Stomach smooth muscle (tissue), 2 donors: ENCODE measurements at regions not wholly inside any gene's neighbourhood (a gene's known extent, or its start where the extent isn't known, plus 50 kb on each side); places are given as distances from the start of the nearest gene placed in this dataset.
"Not testable (repeated sequence)": the region's sequence is repeated elsewhere in the genome, so short reads cannot be mapped to it uniquely, and the experiment has no call there.

Experiments used
- H3K27ac ChIP-seq: one replicate; pipeline ENCODE4 v1.7.0; 2013; ENCODE audit warnings: mild to moderate bottlenecking, low read length, inconsistent platforms
- H3K27me3 ChIP-seq, 2 donors: one replicate each; pipeline ENCODE4 v1.7.0; 2013; ENCODE audit warnings: low read length in 2 of 2; ENCODE audit not compliant: insufficient read depth in 2 of 2, control insufficient read depth in 1 of 2
- H3K36me3 ChIP-seq, 2 donors: one replicate each; pipeline ENCODE4 v1.7.0; 2013; ENCODE audit warnings: low read length in 2 of 2; ENCODE audit not compliant: control insufficient read depth in 2 of 2, insufficient read depth in 2 of 2
- H3K4me1 ChIP-seq: one replicate; pipeline ENCODE4 v1.7.0; 2013; ENCODE audit warnings: low read length; ENCODE audit not compliant: control insufficient read depth, insufficient read depth
- H3K4me3 ChIP-seq, 2 donors: one replicate each; pipeline ENCODE4 v1.7.0; 2013; ENCODE audit warnings: low read length in 2 of 2
- H3K9ac ChIP-seq, 2 donors: one replicate each; pipeline ENCODE4 v1.7.0; 2013; ENCODE audit warnings: low read length in 2 of 2, mild to moderate bottlenecking in 1 of 2
- H3K9me3 ChIP-seq, 2 donors: one replicate each; pipeline ENCODE4 v1.7.0; 2013; ENCODE audit warnings: low read length in 2 of 2; ENCODE audit not compliant: control insufficient read depth in 2 of 2
- donor health status: healthy.
- donor health status: Pancreatic carcinoma.

GRCh38 chrX:133483771-133484170 lies 68.5 kb upstream of the GPC4 start:
- not testable (repeated sequence) for H3K27me3 ChIP-seq, H3K36me3 ChIP-seq, H3K27ac ChIP-seq, H3K4me3 ChIP-seq, H3K9ac ChIP-seq, H3K9me3 ChIP-seq
- peaks cover 12% of the 10 kb centered on the region for H3K4me1 ChIP-seq

- Histone ChIP-seq H3K27me3 (no peaks in the 10 kb centered on the region), H3K36me3 (no peaks in the 10 kb centered on the region), H3K4me1 (peaks cover 22% of the 10 kb centered on the region), H3K4me3 (no peak overlapping the region), H3K9me3 (no peaks in the 10 kb centered on the region), H3K9ac (peak overlapping the region in 1 of 2 donors; percentile 45), H3K27ac (peak overlapping the region; percentile 74)
Observed at GRCh38 chrX:133482056-133482952, 67.0 kb upstream of the GPC4 start.

GRCh38 chrX:133477986-133478385 lies 62.7 kb upstream of the GPC4 start:
- H3K27ac ChIP-seq: peak overlapping the region; percentile 69
- peaks cover 33% of the 10 kb centered on the region for H3K4me1 ChIP-seq
- no peaks in the 10 kb centered on the region for H3K27me3 ChIP-seq
- no peaks in the 10 kb centered on the region for H3K36me3 ChIP-seq
- H3K9ac ChIP-seq: no peak overlapping the region
- no peak overlapping the region for H3K4me3 ChIP-seq
- no peaks in the 10 kb centered on the region for H3K9me3 ChIP-seq

- Histone ChIP-seq H3K9me3 (no peaks in the 10 kb centered on the region), H3K4me1 (peaks cover 21% of the 10 kb centered on the region), H3K27me3 (no peaks in the 10 kb centered on the region), H3K27ac (no peak overlapping the region), H3K36me3 (no peaks in the 10 kb centered on the region), H3K9ac (no peak overlapping the region), H3K4me3 (no peak overlapping the region)
Observed at GRCh38 chrX:133475953-133476352, 60.7 kb upstream of the GPC4 start.

GRCh38 chrX:133475521-133475920 lies 60.2 kb upstream of the GPC4 start:
- H3K4me1 ChIP-seq: peaks cover 21% of the 10 kb centered on the region
- H3K9me3 ChIP-seq: no peaks in the 10 kb centered on the region
- H3K4me3 ChIP-seq: no peak overlapping the region
- no peak overlapping the region for H3K27ac ChIP-seq
- H3K27me3 ChIP-seq: no peaks in the 10 kb centered on the region
- H3K9ac ChIP-seq: no peak overlapping the region
- no peaks in the 10 kb centered on the region for H3K36me3 ChIP-seq

GRCh38 chrX:133474574-133474973 lies 59.3 kb upstream of the GPC4 start:
- Histone ChIP-seq H3K4me1 (peaks cover 21% of the 10 kb centered on the region), H3K9me3 (no peaks in the 10 kb centered on the region), H3K9ac (no peak overlapping the region), H3K36me3 (no peaks in the 10 kb centered on the region), H3K27me3 (no peaks in the 10 kb centered on the region), H3K4me3 (no peak overlapping the region), H3K27ac (no peak overlapping the region)

GRCh38 chrX:133473451-133473850 lies 58.2 kb upstream of the GPC4 start:
- no peak overlapping the region for H3K4me3 ChIP-seq
- H3K27me3 ChIP-seq: no peaks in the 10 kb centered on the region
- no peak overlapping the region for H3K9ac ChIP-seq

GRCh38 chrX:133468051-133468450 lies 52.8 kb upstream of the GPC4 start:
- Histone ChIP-seq H3K9ac (no peak overlapping the region), H3K4me1 (no peaks in the 10 kb centered on the region), H3K27me3 (peaks cover 0 to 3% of the 10 kb centered on the region in 2 donors), H3K36me3 (no peaks in the 10 kb centered on the region), H3K27ac (no peak overlapping the region), H3K9me3 (no peaks in the 10 kb centered on the region), H3K4me3 (no peak overlapping the region)

More at GRCh38 chrX:133473451-133473850, 58.2 kb upstream of the GPC4 start:
- H3K9me3 ChIP-seq: no peaks in the 10 kb centered on the region
- H3K27ac ChIP-seq: no peak overlapping the region
- peaks cover 18% of the 10 kb centered on the region for H3K4me1 ChIP-seq
- no peaks in the 10 kb centered on the region for H3K36me3 ChIP-seq

GRCh38 chrX:133465254-133465653 lies 50.0 kb upstream of the GPC4 start:
- Histone ChIP-seq H3K27me3 (peaks cover 0 to 3% of the 10 kb centered on the region in 2 donors), H3K27ac (no peak overlapping the region)

More at GRCh38 chrX:133465254-133465653, 50.0 kb upstream of the GPC4 start:
- Histone ChIP-seq H3K36me3 (no peaks in the 10 kb centered on the region), H3K4me3 (no peak overlapping the region), H3K9me3 (no peaks in the 10 kb centered on the region), H3K9ac (no peak overlapping the region), H3K4me1 (no peaks in the 10 kb centered on the region)
